ENCODE measurements at regions not wholly inside any gene's neighbourhood (a gene's known extent, or its start where the extent isn't known, plus 50 kb on each side); places are given as distances from the start of the nearest gene placed in this dataset.

DNA sequence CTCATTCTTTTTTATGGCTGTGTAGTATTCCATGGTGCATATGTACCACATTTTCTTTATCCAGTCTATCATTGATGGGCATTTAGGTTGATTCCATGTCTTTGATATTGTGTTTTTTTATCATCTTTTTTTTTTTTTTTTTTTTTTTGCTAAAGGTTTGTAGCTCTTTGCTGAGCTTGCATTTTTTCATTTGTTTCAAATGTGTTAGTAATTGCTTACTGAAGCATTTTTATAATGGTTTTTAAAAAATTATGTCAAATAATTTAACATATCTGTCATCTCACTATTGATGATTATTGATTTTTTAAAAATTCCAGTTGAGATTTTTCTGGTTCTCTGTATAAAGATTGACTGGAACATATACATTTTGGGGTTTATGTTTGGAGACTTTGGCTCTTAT lies 934.6 kb downstream of the TUSC7 start:
- TF ChIP-seq POLR2AphosphoS5 (IDR thresholded peaks at IDR 0.05; ENCODE audit: low read depth) (no peak), EZH2 (IDR thresholded peaks at IDR 0.05; ENCODE audit: low read depth, unreplicated experiment) (no peak), REST (IDR thresholded peaks at IDR 0.05; ENCODE audit: unreplicated experiment) (no peak), EZH2phosphoT487 (IDR thresholded peaks at IDR 0.05; ENCODE audit: unreplicated experiment) (no peak), ZNF331 (CRISPR knock-in tag; IDR thresholded peaks at IDR 0.05; ENCODE audit: low read depth) (no peak)
- TF ChIP-seq, protein P1, sequence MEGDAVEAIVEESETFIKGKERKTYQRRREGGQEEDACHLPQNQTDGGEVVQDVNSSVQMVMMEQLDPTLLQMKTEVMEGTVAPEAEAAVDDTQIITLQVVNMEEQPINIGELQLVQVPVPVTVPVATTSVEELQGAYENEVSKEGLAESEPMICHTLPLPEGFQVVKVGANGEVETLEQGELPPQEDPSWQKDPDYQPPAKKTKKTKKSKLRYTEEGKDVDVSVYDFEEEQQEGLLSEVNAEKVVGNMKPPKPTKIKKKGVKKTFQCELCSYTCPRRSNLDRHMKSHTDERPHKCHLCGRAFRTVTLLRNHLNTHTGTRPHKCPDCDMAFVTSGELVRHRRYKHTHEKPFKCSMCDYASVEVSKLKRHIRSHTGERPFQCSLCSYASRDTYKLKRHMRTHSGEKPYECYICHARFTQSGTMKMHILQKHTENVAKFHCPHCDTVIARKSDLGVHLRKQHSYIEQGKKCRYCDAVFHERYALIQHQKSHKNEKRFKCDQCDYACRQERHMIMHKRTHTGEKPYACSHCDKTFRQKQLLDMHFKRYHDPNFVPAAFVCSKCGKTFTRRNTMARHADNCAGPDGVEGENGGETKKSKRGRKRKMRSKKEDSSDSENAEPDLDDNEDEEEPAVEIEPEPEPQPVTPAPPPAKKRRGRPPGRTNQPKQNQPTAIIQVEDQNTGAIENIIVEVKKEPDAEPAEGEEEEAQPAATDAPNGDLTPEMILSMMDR (conservative IDR thresholded peaks at IDR 0.05; ENCODE audit: low read depth in 2 of 2), result no peak
- TF ChIP-seq, protein P2, sequence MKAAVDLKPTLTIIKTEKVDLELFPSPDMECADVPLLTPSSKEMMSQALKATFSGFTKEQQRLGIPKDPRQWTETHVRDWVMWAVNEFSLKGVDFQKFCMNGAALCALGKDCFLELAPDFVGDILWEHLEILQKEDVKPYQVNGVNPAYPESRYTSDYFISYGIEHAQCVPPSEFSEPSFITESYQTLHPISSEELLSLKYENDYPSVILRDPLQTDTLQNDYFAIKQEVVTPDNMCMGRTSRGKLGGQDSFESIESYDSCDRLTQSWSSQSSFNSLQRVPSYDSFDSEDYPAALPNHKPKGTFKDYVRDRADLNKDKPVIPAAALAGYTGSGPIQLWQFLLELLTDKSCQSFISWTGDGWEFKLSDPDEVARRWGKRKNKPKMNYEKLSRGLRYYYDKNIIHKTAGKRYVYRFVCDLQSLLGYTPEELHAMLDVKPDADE (IDR thresholded peaks at IDR 0.05), result no peak

Data from GM23338 (cell line).